HUES6 (cell line): ENCODE measurements at regions not wholly inside any gene's neighbourhood (a gene's known extent, or its start where the extent isn't known, plus 50 kb on each side); places are given as distances from the start of the nearest gene placed in this dataset.

Experiments
- H3K27ac ChIP-seq: 2 replicates; pipeline ENCODE4 v1.7.0; 2013; ENCODE audit warnings: low read depth, mild to moderate bottlenecking, low read length, inconsistent platforms
- H3K27me3 ChIP-seq: 2 replicates; pipeline ENCODE4 v1.6.1; 2013; ENCODE audit warnings: low read length; ENCODE audit not compliant: control insufficient read depth, insufficient read depth
- H3K36me3 ChIP-seq: 2 replicates; pipeline ENCODE4 v1.6.1; 2013; ENCODE audit warnings: low read length; ENCODE audit not compliant: control insufficient read depth, insufficient read depth
- H3K4me1 ChIP-seq: 2 replicates; pipeline ENCODE4 v1.6.1; 2013; ENCODE audit warnings: low read length; ENCODE audit not compliant: control insufficient read depth, insufficient read depth
- H3K4me3 ChIP-seq: 2 replicates; pipeline ENCODE4 v1.5.1; 2013; ENCODE audit warnings: low read depth, low read length
- H3K9ac ChIP-seq: one replicate; pipeline ENCODE4 v1.6.1; 2013; ENCODE audit warnings: mild to moderate bottlenecking, low read length
- H3K9me3 ChIP-seq: 2 replicates; pipeline ENCODE4 v1.6.1; 2013; ENCODE audit warnings: low read depth, low read length; ENCODE audit not compliant: control insufficient read depth, insufficient read depth

- H3K4me1 ChIP-seq: peaks cover 10% of the 10 kb centered on the region; the same call in 1 of the 2 replicates
- no peak overlapping the region for H3K4me3 ChIP-seq
- H3K9me3 ChIP-seq: no peaks in the 10 kb centered on the region
- H3K27ac ChIP-seq: no peak overlapping the region
- no peaks in the 10 kb centered on the region for H3K36me3 ChIP-seq
- H3K27me3 ChIP-seq: peaks cover 33% of the 10 kb centered on the region; the same call in 1 of the 2 replicates
- no peak overlapping the region for H3K9ac ChIP-seq
Measured at GRCh38 chr5:144093868-144094267, 76.6 kb downstream of the YIPF5 start.

- H3K4me1 ChIP-seq: peaks cover 6% of the 10 kb centered on the region; the same call in 1 of the 2 replicates
Measured at GRCh38 chr5:144100702-144101101, 69.8 kb downstream of the YIPF5 start.

GRCh38 chr5:144101616-144102015 lies 68.8 kb downstream of the YIPF5 start:
- no peaks in the 10 kb centered on the region for H3K36me3 ChIP-seq
- H3K9ac ChIP-seq: no peak overlapping the region
- peaks cover 6% of the 10 kb centered on the region; the same call in 1 of the 2 replicates for H3K4me1 ChIP-seq
- H3K9me3 ChIP-seq: no peaks in the 10 kb centered on the region
- no peaks in the 10 kb centered on the region for H3K27me3 ChIP-seq
- H3K27ac ChIP-seq: no peak overlapping the region
- no peak overlapping the region for H3K4me3 ChIP-seq

More at GRCh38 chr5:144100702-144101101, 69.8 kb downstream of the YIPF5 start:
- Histone ChIP-seq H3K27ac (no peak overlapping the region), H3K9ac (no peak overlapping the region), H3K9me3 (no peaks in the 10 kb centered on the region), H3K4me3 (no peak overlapping the region), H3K36me3 (no peaks in the 10 kb centered on the region), H3K27me3 (no peaks in the 10 kb centered on the region)

GRCh38 chr5:144102361-144102760 lies 68.1 kb downstream of the YIPF5 start:
- Histone ChIP-seq H3K4me3 (no peak overlapping the region), H3K27me3 (no peaks in the 10 kb centered on the region), H3K9me3 (no peaks in the 10 kb centered on the region), H3K36me3 (no peaks in the 10 kb centered on the region), H3K9ac (no peak overlapping the region), H3K27ac (no peak overlapping the region), H3K4me1 (peaks cover 6% of the 10 kb centered on the region; the same call in 1 of the 2 replicates)

GRCh38 chr5:144102979-144103378 lies 67.5 kb downstream of the YIPF5 start:
- no peaks in the 10 kb centered on the region for H3K9me3 ChIP-seq
- no peak overlapping the region for H3K27ac ChIP-seq
- no peaks in the 10 kb centered on the region for H3K27me3 ChIP-seq
- H3K36me3 ChIP-seq: no peaks in the 10 kb centered on the region
- H3K9ac ChIP-seq: no peak overlapping the region
- H3K4me3 ChIP-seq: no peak overlapping the region
- peaks cover 6% of the 10 kb centered on the region; the same call in 1 of the 2 replicates for H3K4me1 ChIP-seq

GRCh38 chr5:144103611-144104485 lies 66.6 kb downstream of the YIPF5 start:
- Histone ChIP-seq H3K9me3 (no peaks in the 10 kb centered on the region), H3K4me1 (peaks cover 6% of the 10 kb centered on the region; the same call in 1 of the 2 replicates), H3K27ac (no peak overlapping the region), H3K27me3 (no peaks in the 10 kb centered on the region; the same call in 1 of the 2 replicates), H3K9ac (no peak overlapping the region), H3K4me3 (no peak overlapping the region), H3K36me3 (no peaks in the 10 kb centered on the region)

GRCh38 chr5:144105371-144105770 lies 65.1 kb downstream of the YIPF5 start:
- Histone ChIP-seq H3K4me1 (peaks cover 6% of the 10 kb centered on the region; the same call in 1 of the 2 replicates), H3K9ac (no peak overlapping the region), H3K27ac (no peak overlapping the region), H3K4me3 (no peak overlapping the region), H3K9me3 (no peaks in the 10 kb centered on the region), H3K27me3 (no peaks in the 10 kb centered on the region; the same call in 1 of the 2 replicates), H3K36me3 (no peaks in the 10 kb centered on the region)

- H3K4me3 ChIP-seq: no peak overlapping the region
- no peaks in the 10 kb centered on the region for H3K36me3 ChIP-seq
- H3K27me3 ChIP-seq: no peaks in the 10 kb centered on the region; the same call in 1 of the 2 replicates
- H3K4me1 ChIP-seq: peaks cover 6% of the 10 kb centered on the region; the same call in 1 of the 2 replicates
- no peak overlapping the region for H3K9ac ChIP-seq
- no peaks in the 10 kb centered on the region for H3K9me3 ChIP-seq
- H3K27ac ChIP-seq: no peak overlapping the region
Measured at GRCh38 chr5:144108131-144108530, 62.3 kb downstream of the YIPF5 start.
